ENCODE measurements at regions not wholly inside any gene's neighbourhood (a gene's known extent, or its start where the extent isn't known, plus 50 kb on each side); places are given as distances from the start of the nearest gene placed in this dataset.

DNA sequence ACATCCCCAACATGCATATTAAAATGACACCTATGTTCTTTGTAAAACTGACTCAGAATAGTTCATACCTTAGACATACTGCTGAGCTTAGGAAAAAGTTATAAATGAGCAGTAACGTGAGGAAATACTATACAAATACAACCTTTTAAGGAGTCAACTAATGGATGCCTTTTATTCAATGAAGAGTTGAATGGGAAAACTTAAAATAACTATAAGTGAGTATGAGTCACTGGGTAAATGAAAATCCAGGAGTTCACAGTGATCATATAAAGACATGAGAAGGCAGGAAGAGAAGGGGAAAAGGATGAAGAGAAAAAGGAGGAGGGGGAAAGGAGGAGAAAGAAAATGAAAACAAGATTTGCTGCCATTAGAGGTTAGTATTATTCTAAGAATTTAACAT, 157.8 kb upstream of the PCDH15 start:
- TF ChIP-seq POLR2AphosphoS5 (IDR thresholded peaks at IDR 0.05; ENCODE audit: low read depth, low read length) (no peak), TAF1 (IDR thresholded peaks at IDR 0.05; ENCODE audit: borderline replicate concordance, insufficient read depth, low read length) (no peak), SIN3A (IDR thresholded peaks at IDR 0.05; ENCODE audit: borderline replicate concordance, insufficient read depth, low read length) (no peak), FOXP2 (optimal IDR thresholded peaks at IDR 0.05; ENCODE audit: borderline replicate concordance, extremely low read depth, extremely low read length, insufficient read depth) (no peak)
- TF ChIP-seq, protein P1, sequence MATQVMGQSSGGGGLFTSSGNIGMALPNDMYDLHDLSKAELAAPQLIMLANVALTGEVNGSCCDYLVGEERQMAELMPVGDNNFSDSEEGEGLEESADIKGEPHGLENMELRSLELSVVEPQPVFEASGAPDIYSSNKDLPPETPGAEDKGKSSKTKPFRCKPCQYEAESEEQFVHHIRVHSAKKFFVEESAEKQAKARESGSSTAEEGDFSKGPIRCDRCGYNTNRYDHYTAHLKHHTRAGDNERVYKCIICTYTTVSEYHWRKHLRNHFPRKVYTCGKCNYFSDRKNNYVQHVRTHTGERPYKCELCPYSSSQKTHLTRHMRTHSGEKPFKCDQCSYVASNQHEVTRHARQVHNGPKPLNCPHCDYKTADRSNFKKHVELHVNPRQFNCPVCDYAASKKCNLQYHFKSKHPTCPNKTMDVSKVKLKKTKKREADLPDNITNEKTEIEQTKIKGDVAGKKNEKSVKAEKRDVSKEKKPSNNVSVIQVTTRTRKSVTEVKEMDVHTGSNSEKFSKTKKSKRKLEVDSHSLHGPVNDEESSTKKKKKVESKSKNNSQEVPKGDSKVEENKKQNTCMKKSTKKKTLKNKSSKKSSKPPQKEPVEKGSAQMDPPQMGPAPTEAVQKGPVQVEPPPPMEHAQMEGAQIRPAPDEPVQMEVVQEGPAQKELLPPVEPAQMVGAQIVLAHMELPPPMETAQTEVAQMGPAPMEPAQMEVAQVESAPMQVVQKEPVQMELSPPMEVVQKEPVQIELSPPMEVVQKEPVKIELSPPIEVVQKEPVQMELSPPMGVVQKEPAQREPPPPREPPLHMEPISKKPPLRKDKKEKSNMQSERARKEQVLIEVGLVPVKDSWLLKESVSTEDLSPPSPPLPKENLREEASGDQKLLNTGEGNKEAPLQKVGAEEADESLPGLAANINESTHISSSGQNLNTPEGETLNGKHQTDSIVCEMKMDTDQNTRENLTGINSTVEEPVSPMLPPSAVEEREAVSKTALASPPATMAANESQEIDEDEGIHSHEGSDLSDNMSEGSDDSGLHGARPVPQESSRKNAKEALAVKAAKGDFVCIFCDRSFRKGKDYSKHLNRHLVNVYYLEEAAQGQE (IDR thresholded peaks at IDR 0.05; ENCODE audit: insufficient read depth in 1 of 2, low read depth in 2 of 2, low read length in 2 of 2): no peak
